Fibroblast of skin of left biceps (primary cell): ENCODE measurements at regions not wholly inside any gene's neighbourhood (a gene's known extent, or its start where the extent isn't known, plus 50 kb on each side); places are given as distances from the start of the nearest gene placed in this dataset.
"Not testable (repeated sequence)": the region's sequence is repeated elsewhere in the genome, so short reads cannot be mapped to it uniquely, and the experiment has no call there.

Source experiments
- DNase-seq, 2 experiments: peaks; one replicate each; pipeline ENCODE4 v3.0.0-alpha.2; 2013; ENCODE audit warnings: low read depth in 2 of 2

GRCh38 chr4:186847429-186848131, 123.9 kb upstream of the FAT1 start:
- not testable (repeated sequence) for DNase-seq

DNA sequence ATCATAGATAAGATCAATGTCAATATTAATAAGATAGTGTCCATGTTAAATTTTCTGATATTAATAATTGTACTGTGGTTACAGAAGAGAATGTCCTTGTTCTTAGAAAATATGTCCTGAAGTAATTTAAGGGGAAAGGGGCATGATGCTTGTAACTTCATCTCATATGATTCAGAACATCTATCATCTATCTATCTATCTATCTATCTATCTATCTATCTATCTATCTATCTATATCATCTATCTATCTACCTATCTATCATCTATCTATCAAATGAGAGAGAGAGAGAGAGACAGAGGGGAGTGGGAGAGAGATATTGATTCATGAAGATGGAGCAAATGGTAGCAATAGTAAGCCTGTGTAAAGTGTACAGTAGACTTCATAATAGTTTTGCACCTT, 124.8 kb upstream of the FAT1 start:
- no peak for DNase-seq

- no peak for DNase-seq
Measured at GRCh38 chr4:186851291-186852072, 127.8 kb upstream of the FAT1 start.

GRCh38 chr4:186852073-186852420, 128.4 kb upstream of the FAT1 start:
- DNase-seq, result no peak

- no peak for DNase-seq
Measured at GRCh38 chr4:186852964-186853391, 129.3 kb upstream of the FAT1 start.

DNA sequence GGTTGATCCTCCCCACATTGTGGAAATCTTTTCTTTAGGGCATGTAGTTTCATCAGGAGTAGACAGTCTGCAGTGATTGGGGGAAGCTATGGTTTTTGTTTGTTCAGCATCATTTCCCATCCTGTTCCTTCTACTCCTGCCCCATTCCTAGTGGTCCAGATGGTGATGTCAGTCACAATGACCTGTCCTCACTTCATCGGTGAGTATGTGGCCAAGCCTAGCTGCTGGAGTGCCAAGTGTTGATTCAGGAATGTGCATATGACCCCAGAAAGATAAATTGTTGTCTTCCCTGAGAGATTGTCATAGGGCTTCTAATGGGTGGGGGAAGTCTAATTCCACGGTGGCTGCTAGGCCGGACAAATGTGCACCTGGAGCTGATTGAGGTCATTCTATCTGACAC, 130.6 kb upstream of the FAT1 start:
- DNase-seq, result no peak

- no peak for DNase-seq
Measured at GRCh38 chr4:186855111-186855510, 131.5 kb upstream of the FAT1 start.

GRCh38 chr4:186857793-186858192, 134.1 kb upstream of the FAT1 start:
- DNase-seq, result no peak

DNA sequence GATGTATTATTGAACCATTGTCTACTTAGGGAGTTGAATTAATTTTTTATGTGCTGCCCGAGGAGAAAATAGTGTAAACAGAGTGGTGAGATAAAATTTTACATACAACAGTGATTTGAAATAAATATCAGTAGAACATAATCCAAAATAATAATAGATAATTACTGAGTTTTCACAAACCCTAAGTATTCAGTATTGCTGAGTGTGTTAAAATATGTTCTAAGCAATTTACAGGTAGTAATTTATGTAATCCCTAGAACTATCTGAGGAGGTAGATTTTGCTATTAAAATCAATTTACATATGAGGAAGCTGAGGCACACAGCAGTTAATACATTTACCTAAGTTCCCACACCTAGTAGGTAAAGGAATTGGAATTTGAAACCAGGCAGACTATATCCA, 134.7 kb upstream of the FAT1 start:
- DNase-seq, result no peak

- DNase-seq, result no peak
Measured at GRCh38 chr4:186859420-186859819, 135.8 kb upstream of the FAT1 start.

DNA sequence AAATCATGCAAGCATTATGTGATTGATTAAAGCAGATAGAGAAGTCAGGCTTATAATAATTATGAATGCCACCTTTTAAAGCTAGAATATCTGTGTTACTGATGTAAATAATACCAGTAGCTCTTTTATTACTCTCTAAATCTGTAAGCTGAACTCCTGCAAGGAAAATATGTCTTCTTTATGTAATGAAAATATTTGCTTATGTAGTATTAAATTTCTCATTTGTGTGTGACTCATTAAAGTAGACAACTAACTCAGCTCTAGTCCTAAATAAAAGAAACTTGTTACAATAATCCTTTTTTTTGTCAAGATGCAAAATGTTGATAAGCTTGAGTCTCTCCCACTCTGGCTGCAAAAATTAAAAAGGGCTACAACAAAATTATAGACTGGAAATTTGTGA, 137.7 kb upstream of the FAT1 start:
- no peak for DNase-seq

DNA sequence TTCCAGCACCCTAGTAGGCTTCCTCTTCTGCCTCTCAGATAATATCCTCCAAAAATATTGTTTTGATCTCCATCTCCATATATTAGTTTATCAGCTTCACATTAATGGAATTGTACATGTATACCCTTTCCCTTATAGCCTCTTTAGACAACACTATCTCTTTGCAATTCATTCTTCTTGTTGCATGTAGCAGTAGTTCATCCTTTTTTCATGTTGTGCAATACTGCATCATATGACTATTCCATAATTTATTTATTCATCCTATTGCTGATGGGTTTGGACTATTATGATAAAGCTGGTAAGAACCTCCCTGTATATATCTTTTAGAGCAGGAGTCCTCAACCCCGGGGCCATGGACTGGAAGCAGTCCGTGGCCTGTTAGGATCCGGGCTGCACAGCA, 148.2 kb upstream of the FAT1 start:
- DNase-seq, result no peak

DNA sequence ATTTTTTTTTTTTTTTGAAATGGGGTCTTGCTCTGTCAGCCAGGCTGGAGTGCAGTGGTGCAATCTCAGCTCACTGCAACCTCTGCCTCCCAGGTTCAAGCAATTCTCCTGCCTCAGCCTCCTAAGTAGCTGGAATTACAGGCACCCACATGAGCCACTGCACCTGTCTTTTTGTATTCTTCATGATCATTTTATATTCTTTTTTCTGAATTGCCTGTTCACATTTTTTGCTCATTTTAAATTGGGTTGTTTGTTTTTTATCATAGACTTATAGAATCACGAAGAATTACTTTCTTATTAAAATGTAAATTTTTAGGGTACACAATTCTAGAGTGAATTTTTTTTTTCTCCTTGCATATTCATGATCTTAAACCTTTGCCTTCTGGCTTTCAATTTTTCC, 149.4 kb upstream of the FAT1 start:
- DNase-seq, result not testable (repeated sequence)

- no peak for DNase-seq
Measured at GRCh38 chr4:186875476-186875875, 151.8 kb upstream of the FAT1 start.

DNA sequence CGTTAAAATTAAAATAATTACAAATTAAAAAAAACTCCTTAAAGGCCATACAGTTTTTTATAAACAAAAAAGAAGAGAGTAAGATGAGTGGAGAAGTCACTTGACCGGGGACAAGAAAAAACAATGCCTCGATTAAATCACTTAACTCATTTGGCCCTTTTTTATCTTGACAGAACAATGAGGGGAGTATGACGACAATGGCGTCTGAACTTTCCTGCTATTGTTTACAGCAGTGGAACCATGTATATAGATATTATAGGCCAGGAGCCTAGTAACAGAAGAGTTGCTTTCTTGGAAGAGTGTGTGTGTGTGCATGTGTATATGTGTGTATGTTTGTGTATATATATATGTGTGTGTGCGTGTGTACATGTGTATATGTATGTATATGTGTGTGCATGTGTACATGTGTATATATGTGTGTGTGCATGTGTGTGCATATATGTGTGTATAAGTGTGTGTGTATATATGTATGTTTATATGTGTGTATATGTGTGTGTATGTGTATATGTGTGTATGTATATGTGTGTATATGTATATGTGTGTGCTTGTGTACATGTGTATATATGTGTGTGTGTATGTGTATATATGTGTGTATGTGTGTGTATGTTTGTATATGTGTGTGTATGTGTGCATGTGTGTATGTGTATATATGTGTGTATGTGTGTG, 153.4 kb upstream of the FAT1 start:
- no peak for DNase-seq

- no peak for DNase-seq
Measured at GRCh38 chr4:186878203-186878776, 154.6 kb upstream of the FAT1 start.

GRCh38 chr4:186881521-186882220, 158.0 kb upstream of the FAT1 start:
- peak; percentile 34 to 49 for DNase-seq

GRCh38 chr4:186882293-186882692, 158.6 kb upstream of the FAT1 start:
- DNase-seq, result no peak

DNA sequence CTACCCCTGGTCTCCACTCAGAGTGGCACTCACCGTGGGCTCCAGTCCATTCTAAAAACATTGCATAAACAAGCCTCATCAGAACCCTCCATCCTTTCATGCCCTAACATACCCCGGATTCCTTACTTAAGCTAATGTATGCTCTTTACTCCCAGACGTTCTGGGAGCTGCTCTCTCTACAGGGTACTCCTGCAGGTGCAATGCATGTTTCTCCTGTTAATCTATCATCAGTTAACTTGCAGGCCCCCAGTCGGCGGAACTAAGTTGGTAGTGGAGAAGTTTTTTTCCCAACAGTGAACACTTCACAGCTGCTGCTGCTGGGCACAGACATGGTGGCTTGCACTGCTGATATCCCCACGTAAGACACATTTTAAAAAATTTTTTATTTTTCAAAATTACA, 161.6 kb upstream of the FAT1 start:
- no peak for DNase-seq

DNA sequence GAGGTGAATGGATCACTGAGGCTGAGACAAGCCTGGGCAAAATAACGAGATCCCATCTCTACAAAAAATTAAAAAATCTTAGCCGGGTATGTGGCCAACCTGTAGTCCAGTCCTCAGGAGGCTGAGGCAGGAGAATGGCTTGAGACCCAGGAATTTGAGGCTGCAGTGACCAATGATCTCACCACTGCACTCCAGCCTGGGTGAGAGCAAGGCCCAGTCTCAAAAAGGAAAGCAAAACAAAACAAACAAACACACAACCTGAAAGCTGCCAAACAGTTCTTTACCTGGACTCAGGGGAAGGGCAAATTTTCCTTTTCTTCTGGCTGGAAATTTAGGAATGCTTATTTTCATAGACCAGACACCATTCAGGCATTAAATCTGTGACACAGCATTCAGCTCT, 163.1 kb upstream of the FAT1 start:
- DNase-seq, result no peak

GRCh38 chr4:186887291-186887700, 163.6 kb upstream of the FAT1 start:
- DNase-seq, result no peak

DNA sequence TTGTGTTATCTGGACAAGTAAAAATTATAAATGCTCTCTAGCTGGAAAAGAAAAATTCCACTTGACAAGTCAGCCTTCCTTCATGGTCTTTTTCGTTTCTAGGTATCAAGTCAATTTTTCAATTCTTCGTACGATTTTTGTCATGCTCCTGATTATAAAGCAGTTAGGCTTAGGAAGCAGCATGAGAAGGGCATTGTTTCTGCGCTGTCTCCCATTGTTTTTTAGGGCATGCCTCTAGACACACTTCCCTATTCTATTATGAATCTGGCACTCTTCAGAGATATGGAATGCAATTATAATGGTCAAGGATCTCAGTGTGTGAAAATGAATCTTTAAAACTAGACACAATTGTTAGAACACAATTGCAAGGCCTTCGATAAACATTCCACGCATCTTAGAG, 164.1 kb upstream of the FAT1 start:
- no peak for DNase-seq
